ENCODE measurements at regions not wholly inside any gene's neighbourhood (a gene's known extent, or its start where the extent isn't known, plus 50 kb on each side); places are given as distances from the start of the nearest gene placed in this dataset.

GRCh38 chr10:62562101-62562500 lies 187.9 kb downstream of the ZNF365 start:
- TF ChIP-seq MYC (IDR thresholded peaks at IDR 0.05; ENCODE audit: low read depth, low read length) (no peak), CTCF (IDR thresholded peaks at IDR 0.05; ENCODE audit: low read depth, low read length) (no peak), POLR2A (IDR thresholded peaks at IDR 0.05; ENCODE audit: extremely low read depth, insufficient read length) (no peak), MAX (IDR thresholded peaks at IDR 0.05; ENCODE audit: low read depth, low read length) (no peak)

GRCh38 chr10:62562795-62563194 lies 188.6 kb downstream of the ZNF365 start:
- TF ChIP-seq POLR2A (IDR thresholded peaks at IDR 0.05; ENCODE audit: extremely low read depth, insufficient read length) (no peak), MYC (IDR thresholded peaks at IDR 0.05; ENCODE audit: low read depth, low read length) (no peak), CTCF (IDR thresholded peaks at IDR 0.05; ENCODE audit: low read depth, low read length) (no peak), MAX (IDR thresholded peaks at IDR 0.05; ENCODE audit: low read depth, low read length) (no peak)
- DNase-seq (ENCODE audit: low read depth), result no peak
- H3K4me3 ChIP-seq (ENCODE audit: low read depth, low read length), result no peak overlapping the region

More at GRCh38 chr10:62562101-62562500, 187.9 kb downstream of the ZNF365 start:
- peak; percentile 47 for DNase-seq (ENCODE audit: low read depth)
- H3K4me3 ChIP-seq (ENCODE audit: low read depth, low read length), result no peak overlapping the region

- TF ChIP-seq POLR2A (IDR thresholded peaks at IDR 0.05; ENCODE audit: extremely low read depth, insufficient read length), result no peak
- TF ChIP-seq MAX (IDR thresholded peaks at IDR 0.05; ENCODE audit: low read depth, low read length), result no peak
- TF ChIP-seq CTCF (IDR thresholded peaks at IDR 0.05; ENCODE audit: low read depth, low read length), result no peak
- no peak for TF ChIP-seq MYC (IDR thresholded peaks at IDR 0.05; ENCODE audit: low read depth, low read length)
- no peak overlapping the region for H3K4me3 ChIP-seq (ENCODE audit: low read depth, low read length)
- DNase-seq (ENCODE audit: low read depth), result no peak
These were observed 199.8 kb downstream of the ZNF365 start for GRCh38 chr10:62573929-62574328.

- no peak for TF ChIP-seq POLR2A (IDR thresholded peaks at IDR 0.05; ENCODE audit: extremely low read depth, insufficient read length)
- TF ChIP-seq CTCF (IDR thresholded peaks at IDR 0.05; ENCODE audit: low read depth, low read length), result no peak
- TF ChIP-seq MAX (IDR thresholded peaks at IDR 0.05; ENCODE audit: low read depth, low read length), result no peak
- TF ChIP-seq MYC (IDR thresholded peaks at IDR 0.05; ENCODE audit: low read depth, low read length), result no peak
- DNase-seq (ENCODE audit: low read depth), result no peak
- no peak overlapping the region for H3K4me3 ChIP-seq (ENCODE audit: low read depth, low read length)
These were observed 202.9 kb downstream of the ZNF365 start for GRCh38 chr10:62577076-62577475.

GRCh38 chr10:62577666-62578291 lies 203.6 kb downstream of the ZNF365 start:
- no peak for TF ChIP-seq CTCF (IDR thresholded peaks at IDR 0.05; ENCODE audit: low read depth, low read length)
- TF ChIP-seq MAX (IDR thresholded peaks at IDR 0.05; ENCODE audit: low read depth, low read length), result no peak
- no peak for TF ChIP-seq POLR2A (IDR thresholded peaks at IDR 0.05; ENCODE audit: extremely low read depth, insufficient read length)
- TF ChIP-seq MYC (IDR thresholded peaks at IDR 0.05; ENCODE audit: low read depth, low read length), result no peak
- no peak for DNase-seq (ENCODE audit: low read depth)
- no peak overlapping the region for H3K4me3 ChIP-seq (ENCODE audit: low read depth, low read length)
